Activated CD8-positive, alpha-beta memory T cell treated with anti-CD3 and anti-CD28 coated beads for 1 hour (primary cell): ENCODE measurements at regions not wholly inside any gene's neighbourhood (a gene's known extent, or its start where the extent isn't known, plus 50 kb on each side); places are given as distances from the start of the nearest gene placed in this dataset.
"Not testable (repeated sequence)": the region's sequence is repeated elsewhere in the genome, so short reads cannot be mapped to it uniquely, and the experiment has no call there.

Experiments
- DNase-seq, 2 donors: peaks; one replicate each; pipeline ENCODE4 v3.0.0-alpha.2; 2020; ENCODE audit warnings: low read depth in 1 of 2; ENCODE audit errors: extremely low read depth in 1 of 2

- DNase-seq: no peak
Observed at GRCh38 chr12:13924286-13924685, 57.1 kb downstream of the GRIN2B start.

- DNase-seq: no peak
Observed at GRCh38 chr12:13918897-13919296, 62.5 kb downstream of the GRIN2B start.

- DNase-seq: no peak
Observed at GRCh38 chr12:13915096-13915495, 66.3 kb downstream of the GRIN2B start.

DNA sequence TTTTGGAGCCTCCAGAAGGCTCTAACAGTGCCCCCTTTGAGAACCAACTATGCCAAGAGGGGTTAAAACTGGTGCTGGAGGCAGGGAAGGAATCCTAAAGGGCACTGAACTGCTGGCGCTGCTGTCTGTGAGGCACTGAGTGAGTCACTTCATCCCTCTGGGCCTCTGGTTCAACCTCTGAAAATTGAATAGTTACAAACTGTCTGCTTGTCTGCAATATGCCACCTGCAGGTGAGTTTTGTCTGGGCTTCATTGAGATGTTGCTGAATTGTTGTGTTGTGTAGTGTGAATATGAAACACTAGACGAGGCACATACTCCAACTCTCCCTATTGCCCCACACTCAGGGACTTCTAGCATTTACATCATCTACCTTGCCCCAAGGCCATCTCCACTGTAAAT, 68.0 kb downstream of the GRIN2B start:
- no peak for DNase-seq

DNA sequence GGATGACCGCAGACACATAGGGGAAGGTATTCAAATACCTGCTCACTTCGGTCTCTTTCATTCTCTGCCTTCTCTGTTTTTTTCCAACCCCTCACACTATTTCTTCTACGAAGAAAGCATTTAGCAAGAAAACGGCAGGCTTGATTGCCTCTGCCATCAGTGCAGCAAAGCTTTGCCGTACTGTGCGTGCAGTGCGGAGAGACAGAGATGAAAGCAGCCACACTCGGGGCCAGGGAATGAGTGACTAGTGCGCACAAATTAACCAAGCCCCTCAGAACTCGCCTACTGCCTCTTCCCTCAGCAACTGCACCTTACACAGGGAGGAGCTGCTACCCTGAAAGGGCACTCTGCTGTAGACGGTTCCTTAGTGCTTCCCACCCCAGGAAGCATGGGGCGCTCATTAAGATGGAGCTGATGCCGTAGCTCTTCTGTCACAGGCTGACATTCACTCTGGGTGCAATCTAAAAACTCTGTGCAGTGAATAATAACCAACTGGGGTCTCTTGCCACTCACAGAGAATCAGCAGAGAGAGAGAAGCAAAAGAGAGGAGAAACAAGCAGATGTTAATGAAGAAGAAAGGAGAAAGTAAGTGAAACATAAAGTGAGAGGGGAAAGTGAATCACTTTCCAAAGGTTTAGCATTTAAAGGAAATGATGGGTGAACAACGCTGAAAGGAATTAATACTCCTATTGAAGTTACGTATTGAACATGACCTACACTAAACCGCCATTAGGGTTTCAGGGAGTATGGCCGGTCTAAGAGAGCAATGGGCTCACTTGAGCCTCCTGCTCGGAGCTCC, 69.4 kb downstream of the GRIN2B start:
- DNase-seq: no peak

DNA sequence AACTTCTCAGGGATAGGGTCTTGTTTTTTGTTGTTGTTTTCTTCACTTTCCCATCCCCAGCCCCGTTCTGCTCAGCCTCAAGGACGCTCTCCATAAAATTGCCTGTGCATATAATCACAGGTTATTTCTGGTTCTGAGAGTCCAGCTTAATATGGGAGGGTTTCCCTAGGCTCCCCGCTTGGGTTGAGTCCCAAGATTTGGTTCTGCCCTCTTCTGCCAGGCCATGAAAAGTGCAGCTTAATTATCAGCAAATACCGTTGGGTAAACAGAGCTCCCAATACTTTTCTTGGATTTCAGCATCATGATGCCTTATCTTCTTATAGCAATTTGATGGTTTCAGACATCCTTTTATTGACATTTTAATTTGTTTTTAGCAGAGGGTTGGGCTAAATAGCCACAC, 75.6 kb downstream of the GRIN2B start:
- no peak for DNase-seq

DNA sequence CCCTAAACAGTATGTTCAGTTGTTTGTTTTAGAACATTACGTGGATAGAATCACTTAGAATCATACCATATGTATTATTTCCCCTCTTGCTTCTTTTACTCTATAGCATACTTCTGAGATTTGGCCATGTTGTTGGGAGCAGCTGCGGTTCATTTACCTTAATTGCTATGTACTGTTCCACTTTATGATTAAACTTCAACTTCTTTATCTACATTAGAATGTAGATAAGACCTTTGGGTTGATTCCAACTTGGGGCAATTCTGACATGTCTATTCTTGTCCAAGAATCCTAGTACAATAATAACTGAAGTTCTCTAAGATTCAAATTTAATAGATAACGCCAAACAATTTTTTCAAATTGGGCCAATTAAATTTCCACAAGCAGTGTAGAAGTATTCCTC, 80.7 kb downstream of the GRIN2B start:
- no peak for DNase-seq

GRCh38 chr12:13898387-13898786, 83.0 kb downstream of the GRIN2B start:
- not testable (repeated sequence) for DNase-seq

DNA sequence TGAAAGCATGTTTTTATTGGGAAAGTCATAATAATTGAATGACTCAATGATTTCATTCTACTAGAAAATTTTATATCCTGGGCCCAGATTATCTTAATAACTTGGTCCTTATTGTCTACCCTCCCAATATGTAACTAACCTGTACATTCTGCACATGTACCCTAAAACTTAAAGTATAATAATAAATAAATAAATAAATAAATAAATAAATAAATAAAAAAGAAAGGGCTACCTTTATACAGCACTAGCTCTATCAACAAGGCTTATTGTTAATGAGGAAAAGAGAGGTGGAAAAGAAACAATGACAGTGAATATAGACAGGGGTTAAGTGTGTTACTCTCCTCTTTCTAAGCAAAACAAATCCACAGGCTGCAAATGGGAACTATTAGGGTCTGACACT, 83.6 kb downstream of the GRIN2B start:
- DNase-seq: no peak

DNA sequence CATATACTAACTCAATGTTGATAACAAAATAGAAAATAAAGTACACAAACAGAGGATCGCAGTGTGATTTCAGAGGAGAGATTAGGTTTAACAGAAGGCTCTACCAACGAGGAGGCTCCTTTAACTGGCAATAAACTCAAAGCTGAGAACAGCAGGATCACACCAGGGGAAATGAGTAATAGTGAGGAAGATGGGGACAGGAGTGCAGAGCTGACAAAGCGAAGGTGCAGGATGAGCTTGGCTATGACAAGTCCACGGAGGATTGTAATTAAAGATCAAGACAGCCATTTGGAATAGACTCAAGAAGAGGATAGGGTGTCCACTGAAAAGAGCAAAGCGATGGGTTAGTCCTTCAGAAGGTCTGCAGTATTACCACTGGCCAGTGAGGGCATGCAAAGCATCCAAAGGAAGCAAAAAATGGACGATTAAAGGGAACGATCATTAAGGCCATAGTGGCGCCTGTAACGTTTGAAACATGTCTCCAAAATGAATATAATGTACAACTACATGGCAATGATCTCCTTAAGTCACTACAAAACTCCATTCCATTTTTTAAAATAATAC, 85.3 kb downstream of the GRIN2B start:
- no peak for DNase-seq

- DNase-seq: no peak
Observed at GRCh38 chr12:13891902-13892301, 89.5 kb downstream of the GRIN2B start.

GRCh38 chr12:13890943-13891342, 90.5 kb downstream of the GRIN2B start:
- DNase-seq: no peak

- no peak for DNase-seq
Observed at GRCh38 chr12:13887779-13888388, 93.5 kb downstream of the GRIN2B start.

DNA sequence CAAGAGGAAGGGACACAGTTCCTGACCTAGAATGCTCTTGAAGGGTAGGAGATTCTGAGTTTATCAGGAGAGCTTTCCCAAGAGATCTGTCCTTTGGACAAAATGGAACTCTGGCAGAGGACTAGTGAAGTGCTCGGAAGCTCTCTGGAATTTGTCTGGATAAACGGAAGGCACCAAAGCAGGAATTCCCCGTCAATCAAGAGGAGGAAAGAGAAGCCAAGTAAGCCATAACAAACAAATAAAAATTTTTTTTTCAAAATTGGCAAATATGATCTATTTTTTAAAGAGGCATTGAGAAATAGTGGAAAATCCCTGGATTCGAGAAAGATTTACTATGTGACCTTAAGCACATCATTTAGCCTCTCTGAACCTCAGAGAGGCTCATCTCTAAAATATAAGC, 99.2 kb downstream of the GRIN2B start:
- DNase-seq: no peak

- no peak for DNase-seq
Observed at GRCh38 chr12:13880613-13881012, 100.8 kb downstream of the GRIN2B start.

DNA sequence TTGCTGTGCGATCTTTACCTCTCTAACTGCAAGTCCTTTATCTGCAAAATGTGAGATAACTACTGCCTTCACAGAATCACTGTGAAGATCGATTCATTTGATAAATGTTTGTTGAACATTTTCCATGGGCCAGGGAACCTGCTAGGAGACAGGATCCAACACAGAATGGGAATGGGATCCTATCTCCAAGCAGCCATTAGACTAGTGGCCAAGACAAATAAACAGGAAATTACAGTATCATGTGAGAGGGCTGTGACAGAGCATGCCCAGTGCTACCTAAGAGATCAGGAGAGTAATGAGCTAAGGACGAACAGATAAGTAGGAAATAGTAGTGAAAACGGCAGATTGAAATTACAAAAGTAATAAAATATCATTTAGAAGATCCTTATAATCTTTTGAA, 105.7 kb downstream of the GRIN2B start:
- no peak for DNase-seq

GRCh38 chr12:13870255-13870654, 111.1 kb downstream of the GRIN2B start:
- DNase-seq: no peak

GRCh38 chr12:13864081-13864673, 117.2 kb downstream of the GRIN2B start:
- peak in 1 of 2 donors; percentile 22 for DNase-seq

GRCh38 chr12:13857750-13858149, 123.7 kb downstream of the GRIN2B start:
- DNase-seq: no peak

- DNase-seq: no peak
Observed at GRCh38 chr12:13853471-13853870, 127.9 kb downstream of the GRIN2B start.

DNA sequence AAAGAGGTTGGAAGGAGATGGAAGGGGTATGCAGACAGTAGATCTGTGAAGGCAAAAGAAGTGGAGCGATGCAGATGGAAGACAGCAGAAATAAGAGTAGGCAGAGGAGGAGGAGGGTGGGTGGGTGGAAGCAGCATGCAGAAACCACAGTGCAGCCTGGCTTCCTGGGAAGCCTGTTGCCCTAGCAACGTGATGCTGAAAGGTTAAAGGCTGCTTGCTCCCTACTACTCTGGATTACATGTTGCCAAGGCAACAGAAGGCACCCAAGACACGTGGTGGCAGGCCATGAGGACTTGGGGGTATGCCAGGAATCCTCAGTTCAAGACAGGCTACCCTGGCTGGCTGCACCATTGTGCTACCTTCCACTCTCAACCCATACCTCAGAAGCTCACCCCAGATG, 129.6 kb downstream of the GRIN2B start:
- DNase-seq: no peak

- no peak for DNase-seq
Observed at GRCh38 chr12:13849456-13849855, 131.9 kb downstream of the GRIN2B start.
